Activated T-helper 9 cell treated with anti-CD3 and anti-CD28 coated beads, Interleukin-2, amount 50 U/mL, for 16 hours (primary cell): ENCODE measurements at regions not wholly inside any gene's neighbourhood (a gene's known extent, or its start where the extent isn't known, plus 50 kb on each side); places are given as distances from the start of the nearest gene placed in this dataset.

Experiments used
- DNase-seq: peaks from one replicate; pipeline ENCODE4 v3.0.0-alpha.2; 2020; ENCODE audit warnings: low read depth

DNA sequence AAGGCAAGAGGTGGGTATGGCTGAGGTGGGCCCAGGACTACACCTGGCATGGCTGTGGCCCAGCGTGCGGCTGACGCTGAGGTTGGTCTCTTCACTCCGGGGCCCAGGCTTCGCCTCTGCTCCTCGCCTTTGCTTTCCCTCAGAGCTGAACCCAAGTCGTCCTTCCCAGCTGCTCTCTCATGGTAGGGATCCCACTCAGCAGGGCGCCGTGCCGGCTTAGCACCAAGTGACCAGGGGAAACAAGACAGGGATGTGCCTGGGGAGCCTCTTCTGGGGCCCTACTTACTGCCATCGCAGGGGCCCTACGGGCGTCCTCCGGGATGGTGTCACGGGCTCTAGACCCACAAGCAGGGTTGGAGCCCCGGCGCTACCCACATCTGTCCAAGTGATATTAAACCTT, 138.1 kb upstream of the ALKAL2 start:
- no peak for DNase-seq

DNA sequence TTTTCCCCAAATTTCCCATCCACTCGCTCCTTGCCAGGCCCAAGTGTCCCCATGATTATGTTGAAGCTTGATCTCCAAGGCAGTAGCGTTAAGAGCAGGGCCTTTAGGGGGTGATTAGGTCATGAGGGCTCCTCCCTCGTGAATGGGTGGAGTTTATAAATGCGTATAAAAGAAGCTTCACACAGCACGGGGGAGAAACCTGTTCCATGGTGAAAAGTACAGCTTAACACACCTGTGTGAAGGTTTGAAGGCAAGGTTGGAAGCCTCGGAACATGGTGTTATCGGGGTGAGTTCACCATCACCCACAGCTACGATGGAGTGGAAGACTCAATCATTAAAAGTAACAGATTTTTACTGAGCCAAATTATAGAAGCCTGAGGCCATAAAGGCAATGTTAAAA, 137.4 kb upstream of the ALKAL2 start:
- no peak for DNase-seq

DNA sequence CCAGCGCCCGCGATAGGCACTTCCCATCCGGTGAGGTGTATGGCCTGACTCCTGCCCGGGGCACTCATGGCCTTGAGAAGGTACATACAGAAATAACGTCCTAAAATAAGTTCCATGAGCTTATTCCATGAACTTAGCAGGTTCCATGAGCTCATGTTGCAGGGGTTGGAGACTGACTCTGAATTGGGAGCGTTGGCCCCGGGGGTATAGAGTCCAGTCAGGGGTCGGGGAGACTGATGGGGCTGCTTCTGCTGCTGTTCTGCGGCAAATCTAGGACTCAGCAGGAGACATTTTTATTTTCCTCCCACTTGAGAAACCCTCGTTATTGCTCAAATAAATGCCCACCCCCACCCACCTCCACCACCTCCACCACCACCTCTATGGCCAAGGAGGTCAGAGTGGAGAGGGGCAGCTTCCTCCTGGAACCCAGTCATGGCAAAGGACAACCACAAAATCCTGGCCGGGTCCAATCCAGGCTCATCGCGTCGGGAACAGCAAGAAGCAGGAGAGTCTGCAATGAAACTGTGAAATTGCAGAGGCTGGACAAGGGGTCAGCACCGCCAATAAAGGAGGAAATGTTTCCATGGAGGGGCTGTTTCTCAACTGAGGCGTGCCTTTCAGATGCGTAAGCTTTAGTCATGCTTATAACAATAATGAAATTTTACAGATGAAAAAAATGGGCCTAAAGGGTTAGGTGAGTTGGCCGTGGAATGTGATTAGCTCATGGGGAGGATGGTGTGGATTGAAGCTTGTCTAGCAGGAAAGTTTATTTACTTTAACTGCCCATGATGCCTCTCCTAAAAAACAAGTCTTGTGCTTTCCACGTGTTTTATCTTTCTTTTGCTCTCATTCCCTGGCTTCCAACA, 136.6 kb upstream of the ALKAL2 start:
- no peak for DNase-seq

DNA sequence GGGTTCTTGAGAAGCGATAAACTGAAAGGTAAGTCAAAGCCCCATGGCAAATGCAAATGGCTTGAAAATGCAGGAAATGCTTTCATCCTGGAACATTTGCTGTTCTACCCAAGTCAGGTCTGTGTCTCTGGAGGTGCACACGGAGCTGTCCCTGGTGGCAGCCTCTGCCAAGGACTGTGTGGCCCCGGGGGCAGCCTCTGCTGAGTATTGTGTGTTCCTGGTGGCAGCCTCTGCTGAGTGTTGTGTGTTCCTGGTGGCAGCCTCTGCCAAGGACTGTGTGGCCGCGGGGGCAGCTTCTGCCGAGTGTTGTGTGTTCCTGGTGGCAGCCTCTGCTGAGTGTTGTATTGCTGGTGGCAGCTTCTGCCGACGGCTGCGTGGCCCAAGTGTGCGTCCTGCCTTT, 135.6 kb upstream of the ALKAL2 start:
- DNase-seq, result no peak

DNA sequence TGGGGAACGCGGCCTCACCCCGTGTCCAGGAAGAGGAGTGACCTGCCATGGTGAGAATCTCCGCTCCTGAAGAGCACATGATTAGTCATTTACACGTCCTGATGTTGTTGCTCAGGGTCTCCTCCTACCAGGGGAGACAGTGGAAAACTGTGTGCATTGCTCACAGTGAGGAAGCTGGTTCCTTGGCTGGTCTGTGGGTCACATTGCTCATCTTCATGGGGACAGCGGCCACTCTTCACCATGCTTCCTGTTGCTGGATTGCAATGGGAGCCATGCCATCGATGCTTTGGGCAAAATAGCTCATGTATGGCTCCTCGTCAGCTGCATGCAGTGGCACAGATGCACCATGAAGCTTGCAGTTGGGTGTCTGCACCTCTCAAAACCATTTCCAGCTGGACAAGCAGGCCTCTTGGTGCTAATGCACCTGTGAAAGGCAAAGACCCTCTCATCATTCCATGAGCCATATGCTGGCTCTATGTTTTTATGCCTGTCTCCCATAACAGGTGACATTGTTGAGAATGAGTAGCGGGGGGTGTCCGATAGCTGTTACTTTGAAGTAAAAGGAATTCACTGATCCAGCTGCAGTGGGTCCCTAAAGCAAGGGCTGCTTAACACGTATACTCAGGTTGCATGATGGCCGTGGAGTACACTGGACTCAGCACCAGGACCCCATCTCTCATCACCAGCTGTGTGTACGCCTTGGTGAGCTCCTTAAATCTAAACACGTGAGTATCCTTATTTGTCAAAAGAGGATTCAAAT, 135.0 kb upstream of the ALKAL2 start:
- DNase-seq, result no peak

DNA sequence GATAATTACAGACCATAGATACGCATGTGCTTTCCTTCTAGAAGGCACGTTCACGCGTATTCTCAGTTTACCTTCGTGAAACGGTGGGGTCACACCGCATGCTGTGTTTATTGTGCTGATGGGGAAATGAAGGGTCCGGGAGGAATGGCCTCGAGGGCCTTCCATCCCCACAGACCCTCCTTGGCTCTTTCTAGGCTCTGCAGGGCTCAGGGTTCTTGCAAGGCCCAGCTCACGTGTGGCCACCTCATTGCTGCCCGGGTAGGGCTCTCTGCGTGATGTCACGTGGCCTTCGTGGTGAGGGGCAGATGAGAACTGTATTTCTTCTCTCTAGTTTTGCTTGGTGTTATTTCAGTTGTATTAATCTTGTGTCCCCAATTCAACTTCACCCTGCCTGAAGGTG, 133.5 kb upstream of the ALKAL2 start:
- no peak for DNase-seq

DNA sequence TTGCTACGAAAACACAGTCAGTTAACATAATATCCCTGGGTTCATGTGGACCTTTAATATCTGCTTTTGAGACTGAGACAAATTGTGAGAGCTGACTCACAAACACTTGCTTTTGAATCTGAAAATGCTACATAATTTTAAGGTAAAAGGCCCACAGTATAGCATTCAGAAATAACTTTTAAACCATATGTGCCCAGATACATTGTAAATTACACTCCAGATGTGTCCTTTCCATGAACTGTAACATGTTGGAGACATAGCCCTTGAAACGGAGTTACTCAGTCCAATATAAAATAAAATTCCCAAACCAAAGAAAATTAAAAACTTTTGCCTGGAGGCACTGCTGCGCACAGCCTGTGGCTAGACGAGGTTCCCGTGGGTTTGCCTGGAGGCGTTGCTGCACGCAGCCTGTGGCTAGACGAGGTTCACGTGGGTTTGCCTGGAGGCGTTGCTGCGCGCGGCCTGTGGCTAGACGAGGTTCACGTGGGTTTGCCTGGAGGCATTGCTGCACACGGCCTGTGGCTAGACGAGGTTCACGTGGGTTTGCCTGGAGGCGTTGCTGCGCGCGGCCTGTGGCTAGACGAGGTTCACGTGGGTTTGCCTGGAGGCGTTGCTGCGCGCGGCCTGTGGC, 131.9 kb upstream of the ALKAL2 start:
- no peak for DNase-seq

DNA sequence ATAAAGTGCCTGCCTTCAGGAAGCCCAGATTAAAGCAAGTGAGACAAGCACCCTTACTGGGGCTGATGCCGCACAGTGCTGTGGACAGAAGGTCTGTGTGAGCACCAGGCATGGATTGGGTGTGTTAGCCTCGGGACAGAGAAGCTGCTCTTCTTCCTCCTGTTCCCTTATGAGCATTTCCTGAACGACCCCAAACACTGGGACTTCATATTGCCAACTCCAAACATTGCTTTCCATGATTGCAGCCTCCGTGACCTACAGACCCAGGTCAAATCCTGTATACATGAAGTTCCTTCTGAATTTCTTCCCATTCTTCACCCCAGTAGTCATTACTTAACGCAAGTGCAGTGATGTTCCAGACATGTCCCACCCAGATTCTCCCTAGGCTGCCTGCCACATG, 129.8 kb upstream of the ALKAL2 start:
- no peak for DNase-seq

DNA sequence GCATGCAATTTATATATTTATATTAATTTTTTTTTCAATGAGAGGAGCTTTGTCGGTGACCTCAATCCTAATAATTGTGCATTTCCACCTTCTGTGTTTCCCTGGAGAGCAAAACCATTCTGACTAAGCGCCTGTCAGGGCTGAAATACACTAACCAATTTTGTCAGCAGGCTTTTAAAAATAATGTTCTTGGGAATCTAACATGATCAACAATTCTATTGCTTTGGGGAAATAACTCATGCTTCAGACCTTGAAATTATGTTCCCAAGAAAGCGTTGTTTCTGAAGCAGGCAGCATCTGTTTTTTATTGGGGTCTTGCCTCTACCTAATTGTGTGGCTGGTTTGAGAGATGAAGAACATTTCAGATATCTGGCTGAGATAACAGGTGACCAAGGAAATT, 129.1 kb upstream of the ALKAL2 start:
- no peak for DNase-seq

DNA sequence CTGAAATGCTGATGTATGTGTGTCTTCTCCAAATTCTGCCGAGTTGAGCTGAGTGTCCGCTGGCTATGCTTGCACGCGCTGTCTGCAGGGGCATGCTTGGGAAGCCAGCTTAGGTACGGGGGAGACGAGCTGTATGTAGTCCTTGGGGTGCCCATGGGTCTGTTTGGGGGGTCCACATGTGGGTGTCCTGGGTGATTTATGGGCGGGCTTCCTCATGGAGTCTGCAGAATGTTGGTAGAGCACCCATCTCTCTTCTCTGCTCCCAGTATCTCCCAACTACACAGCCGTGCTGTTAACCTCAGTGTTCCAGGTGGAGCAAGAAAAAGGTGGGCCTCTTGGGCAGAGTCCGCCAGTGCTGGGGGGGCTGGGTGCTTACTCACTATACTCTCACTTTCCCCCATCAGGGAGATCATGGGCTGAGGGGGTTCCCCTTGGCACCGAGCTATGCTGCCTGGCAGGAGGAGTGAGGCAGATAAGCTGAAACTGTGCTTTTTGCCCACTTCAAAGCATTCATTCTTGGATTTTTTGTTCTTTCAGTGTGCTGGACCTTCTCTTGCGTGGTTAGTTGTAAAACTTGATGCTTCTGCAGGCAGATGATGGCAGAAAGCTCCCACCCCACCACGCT, 128.2 kb upstream of the ALKAL2 start:
- no peak for DNase-seq

DNA sequence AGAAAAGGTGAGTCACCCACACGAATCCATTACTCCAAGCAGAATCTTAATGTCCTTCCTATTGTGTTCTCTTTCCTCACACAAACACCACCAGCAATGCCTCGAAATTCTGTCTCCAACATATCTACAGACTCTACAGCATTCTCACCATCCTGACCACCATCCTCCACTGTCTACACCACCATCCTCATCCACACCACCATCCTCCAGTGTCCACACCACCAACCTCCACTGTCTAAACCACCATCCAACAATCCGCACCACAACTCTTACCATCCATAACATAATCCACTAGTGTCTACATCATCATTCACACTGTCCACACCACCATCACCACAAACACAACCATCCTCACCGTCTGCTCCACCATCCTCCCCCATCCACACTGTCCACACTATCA, 121.6 kb upstream of the ALKAL2 start:
- no peak for DNase-seq

DNA sequence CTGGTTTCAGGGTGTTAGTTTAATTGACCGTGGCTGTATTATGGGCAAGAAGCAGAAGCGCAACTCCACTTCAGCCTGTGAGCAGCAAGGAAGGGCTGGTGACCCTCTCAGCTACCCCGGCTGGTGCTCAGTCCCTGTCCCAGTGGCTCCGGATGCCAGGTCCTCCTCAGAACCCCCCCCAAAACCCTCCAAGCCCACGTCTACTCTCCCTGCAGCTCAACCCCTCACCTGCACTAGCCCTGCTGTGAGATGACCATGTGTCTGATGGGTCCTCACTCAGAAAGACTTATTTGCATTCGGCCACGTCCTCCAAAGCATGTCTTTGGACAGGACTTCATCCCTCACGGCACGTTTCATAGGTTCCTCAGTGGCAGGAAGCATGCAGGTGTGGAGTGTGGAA, 119.7 kb upstream of the ALKAL2 start:
- DNase-seq, result no peak

DNA sequence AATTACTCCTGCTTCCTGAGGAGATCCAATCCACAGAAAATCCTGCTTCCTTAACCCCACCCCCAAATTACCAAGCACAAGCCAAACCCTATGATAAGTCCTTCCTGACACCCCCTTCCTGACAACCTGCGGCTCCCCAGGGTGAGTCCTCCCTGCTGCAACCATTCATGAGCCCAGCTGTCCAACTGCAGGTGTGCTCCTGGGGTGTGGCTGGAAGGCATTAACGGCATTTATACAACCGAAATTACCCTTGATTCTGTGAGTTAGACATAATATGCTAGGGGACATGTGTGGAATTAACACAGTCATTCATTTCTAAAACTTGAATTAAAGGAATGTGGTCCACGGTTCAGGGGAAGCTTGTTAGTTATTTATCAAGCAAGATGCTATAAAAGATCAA, 119.0 kb upstream of the ALKAL2 start:
- DNase-seq, result no peak

DNA sequence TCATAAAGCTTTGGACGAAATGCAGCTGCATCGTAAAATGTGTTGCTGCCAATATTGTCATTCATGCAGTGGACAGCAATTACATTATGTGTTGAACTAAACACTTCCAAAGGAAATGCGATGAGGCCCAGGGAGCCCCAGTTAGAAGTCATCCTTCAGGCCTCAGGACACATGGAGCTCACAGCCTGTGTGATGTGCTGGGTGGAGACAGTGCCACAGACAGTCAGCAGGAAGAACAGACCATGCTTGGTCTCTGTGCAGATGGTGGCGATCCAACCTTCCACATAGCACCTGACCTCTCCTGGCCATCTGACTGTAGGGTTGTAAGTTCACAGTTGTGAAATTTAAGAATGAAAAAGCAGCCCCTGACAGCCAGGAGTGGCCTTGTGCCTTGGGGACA, 118.3 kb upstream of the ALKAL2 start:
- DNase-seq, result no peak

DNA sequence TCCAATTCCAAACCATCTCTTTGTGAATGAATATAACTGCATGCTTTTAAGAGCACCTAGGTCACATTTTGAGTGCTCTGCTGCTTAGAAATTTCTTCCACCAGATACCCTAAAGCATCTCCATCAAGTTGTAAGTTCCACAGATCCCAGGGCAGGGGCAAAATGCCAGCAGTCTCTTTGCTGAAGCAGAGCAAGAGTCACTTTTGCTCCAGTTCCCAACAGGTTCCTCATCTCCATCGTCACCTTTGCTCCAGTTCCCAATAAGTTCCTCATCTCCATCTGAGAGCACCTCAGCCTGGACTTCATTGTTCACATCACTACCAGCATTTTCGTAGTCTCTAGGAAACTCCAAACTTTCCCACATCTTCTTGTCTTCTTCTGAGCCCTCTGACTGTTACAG, 116.7 kb upstream of the ALKAL2 start:
- no peak for DNase-seq

DNA sequence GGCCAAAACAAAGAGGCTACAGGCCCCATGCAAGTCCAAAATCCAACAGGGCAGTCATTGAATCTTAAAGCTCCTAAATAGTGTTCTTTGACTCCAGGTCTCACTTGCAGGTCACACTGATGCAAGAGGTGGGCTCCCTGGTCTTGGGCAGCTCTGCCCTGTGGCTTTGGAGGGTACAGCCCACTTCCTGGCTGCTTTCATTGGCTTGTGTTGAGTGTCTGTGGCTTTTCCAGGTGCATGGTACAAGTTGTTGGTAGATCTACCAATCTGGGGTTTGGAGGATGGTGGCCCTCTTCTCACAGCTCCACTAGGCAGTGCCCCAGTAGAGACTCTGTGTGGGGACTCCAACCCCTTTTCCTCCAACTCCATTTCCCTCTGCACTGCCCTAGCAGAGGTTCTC, 115.8 kb upstream of the ALKAL2 start:
- DNase-seq, result no peak

DNA sequence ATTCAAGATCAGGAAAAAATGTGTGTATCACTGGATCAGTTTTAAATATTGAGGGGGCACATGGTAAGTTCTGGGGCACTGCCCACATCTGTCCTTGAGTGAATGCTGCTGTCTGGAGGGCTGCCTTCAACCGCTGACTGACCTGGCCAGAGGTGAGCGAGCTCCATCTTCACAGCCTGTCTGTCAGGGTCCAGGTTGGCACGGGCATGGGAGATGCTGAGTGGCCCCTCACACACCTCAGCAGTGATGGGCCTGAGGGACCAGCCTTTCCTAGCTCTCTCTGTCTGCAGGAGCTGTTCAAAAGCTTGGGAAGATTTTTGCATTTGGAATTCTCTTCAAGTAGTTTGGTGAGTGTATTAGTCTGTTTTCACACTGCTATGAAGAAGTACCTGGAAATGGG, 114.8 kb upstream of the ALKAL2 start:
- no peak for DNase-seq

DNA sequence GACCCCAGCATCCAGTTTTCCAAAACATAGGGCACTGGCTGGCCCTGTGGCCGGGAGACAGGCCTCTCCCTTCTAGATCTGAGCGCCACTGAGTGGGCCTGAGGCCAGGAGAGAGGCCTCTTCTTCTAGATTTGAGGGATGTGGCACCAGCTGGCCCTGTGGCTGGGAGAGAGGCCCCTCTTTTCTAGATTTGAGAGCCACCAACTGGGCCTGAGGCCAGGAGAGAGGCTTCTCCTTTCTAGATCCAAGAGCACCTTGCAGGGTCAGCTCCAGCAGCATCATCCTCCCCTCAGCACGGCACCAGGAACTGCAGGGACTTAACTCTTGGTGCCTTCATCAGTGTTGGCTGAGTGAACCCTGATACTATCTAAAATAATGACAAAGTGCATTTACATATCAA, 114.3 kb upstream of the ALKAL2 start:
- no peak for DNase-seq

DNA sequence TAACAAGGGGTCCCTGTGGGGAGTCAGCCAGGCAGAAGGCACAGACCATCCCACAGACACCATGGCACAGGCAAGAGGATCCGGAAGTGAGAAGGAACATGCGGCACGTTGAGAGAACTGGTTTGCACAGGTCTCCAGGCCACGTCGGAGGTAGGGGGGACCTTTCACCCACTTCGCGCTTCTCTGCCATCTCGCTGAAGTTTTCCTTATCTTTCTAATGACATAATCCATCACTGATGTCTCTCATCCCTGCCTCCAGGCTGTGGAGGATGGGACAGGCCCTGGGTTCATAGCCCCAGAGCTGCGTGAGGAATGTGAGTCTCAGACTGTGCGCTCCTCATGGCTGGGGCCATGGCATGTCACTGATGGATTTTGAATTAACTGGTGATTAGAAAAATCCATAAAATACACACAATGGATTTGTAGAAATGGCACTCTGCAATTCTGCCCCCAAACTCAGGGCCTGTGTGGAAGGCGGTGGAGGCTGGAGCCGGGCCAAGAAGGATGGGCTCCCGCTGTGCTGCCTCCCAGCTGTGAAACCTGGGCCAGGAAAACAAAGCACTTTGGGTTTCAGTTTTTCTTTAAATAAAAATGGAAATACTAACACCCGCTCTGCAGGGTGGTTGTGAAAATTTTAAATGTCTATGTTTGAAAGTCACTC, 113.3 kb upstream of the ALKAL2 start:
- DNase-seq, result no peak

DNA sequence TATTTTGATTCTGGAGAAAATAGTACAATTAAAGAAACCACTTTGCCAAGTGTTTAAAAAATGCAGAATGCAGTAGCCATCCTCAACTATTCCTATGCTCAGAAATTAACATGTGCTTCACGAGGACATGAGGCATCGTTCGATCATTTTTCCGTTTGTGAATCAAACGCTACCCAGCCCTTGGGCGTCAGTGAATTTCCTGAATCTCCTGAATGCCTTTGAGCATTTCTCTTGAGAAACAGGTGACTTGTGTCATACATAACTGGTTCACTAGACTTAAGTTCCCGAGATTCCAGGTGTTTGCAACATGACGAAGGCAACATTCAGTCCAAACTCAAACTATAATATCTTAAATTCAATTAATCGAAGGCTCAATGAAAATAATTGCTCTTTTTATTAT, 110.0 kb upstream of the ALKAL2 start:
- no peak for DNase-seq

DNA sequence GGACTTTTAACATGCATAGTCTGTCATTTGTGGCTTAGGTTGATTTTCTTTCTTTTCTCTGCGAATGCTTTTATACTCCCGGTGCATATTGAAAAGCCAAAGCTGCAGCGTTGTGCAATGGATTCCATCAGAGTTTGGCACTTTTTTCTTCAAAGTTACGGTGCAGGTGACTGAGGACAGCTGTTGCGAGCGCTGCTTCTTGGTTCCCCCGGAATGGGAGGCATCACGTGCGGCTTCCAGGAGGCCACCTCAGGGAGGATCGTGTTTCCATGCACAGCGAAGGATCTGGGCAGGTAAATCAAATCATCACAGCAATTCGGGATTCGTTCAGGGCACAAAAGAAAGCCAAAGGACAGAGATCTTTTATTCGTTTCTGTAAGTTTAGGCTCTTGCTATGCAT, 109.6 kb upstream of the ALKAL2 start:
- DNase-seq, result no peak

DNA sequence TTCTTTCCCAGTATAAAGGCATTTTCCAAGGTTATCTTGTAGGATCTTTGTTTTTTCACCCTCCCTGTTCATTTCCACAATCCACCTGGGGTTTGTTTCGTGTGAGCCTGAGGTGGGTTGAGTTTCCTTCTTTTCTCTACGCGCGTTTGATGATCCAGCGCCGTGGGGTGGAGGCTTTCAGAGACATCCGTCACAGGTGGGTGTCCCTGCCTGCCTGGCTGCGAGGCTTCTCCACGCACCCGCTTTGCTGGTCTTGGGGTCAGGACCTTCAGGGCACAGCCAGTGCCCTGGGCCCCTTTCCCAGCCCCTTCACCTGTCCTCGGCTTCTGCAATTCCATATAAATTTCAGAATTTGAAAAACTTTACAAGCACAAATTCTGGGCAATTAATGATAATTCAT, 109.0 kb upstream of the ALKAL2 start:
- DNase-seq, result no peak
